CD4-positive, alpha-beta T cell treated with Interleukin-21 for 1 hour (primary cell): ENCODE measurements at regions not wholly inside any gene's neighbourhood (a gene's known extent, or its start where the extent isn't known, plus 50 kb on each side); places are given as distances from the start of the nearest gene placed in this dataset.
"Not testable (repeated sequence)": the region's sequence is repeated elsewhere in the genome, so short reads cannot be mapped to it uniquely, and the experiment has no call there.

Experiments
- DNase-seq: peaks from one replicate; pipeline ENCODE4 v3.0.0-alpha.2; 2020

DNA sequence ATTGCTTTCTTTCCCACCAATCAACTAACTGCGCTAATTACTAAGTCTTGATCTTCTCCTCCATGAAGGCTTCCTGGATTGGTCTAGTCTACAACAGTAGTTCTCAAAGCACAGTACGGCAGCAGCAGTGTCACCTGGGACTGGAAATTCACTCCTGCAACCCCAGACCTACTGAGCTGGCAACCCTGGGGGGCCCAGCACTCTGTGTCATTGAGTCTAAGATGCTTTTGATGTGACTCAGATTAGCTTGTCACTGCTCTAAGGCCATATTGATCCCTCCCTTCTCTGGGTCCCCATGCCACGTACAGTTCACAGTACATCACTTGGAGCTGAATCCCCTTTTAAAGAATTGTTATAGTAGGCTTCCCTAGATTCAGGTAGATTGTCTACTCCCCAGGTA, 65.7 kb upstream of the KMT2C start:
- DNase-seq, result no peak

DNA sequence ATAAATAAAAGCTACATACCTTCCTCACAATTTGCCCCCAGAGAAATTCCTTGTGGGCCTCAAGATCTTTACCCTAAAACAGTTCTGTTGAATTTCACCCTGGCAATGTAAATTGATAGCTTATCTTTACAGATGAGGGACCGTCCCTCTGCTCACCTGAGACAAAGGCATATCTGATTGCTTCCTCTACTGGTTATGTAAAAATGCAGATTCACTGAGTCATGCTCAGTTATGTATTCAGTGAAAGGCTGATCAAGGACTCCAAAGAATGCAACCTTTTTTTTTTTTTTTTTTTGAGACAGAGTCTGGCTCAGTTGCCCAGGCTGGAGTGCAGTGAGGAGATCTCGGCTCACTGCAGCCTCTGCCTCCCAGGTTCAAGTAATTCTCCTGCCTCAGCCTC, 64.2 kb upstream of the KMT2C start:
- DNase-seq, result not testable (repeated sequence)

DNA sequence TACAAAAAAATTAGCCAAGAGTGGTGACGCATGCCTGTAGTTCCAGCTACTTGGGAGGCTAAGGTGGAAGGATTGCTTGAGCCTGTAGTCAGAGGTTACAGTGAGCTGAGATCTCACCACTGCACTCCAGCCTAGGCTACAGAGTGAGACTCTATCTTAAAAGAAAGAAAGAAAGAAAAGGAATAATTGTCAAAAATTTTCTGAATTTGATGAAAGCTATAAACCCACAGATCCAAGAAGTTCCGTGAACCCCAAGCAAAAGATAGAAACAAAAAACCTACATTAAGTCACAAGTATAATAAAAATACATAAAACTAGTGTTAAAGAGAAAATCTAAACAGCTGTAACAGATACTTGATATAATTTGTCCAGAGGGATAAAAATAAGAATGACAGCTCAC, 60.1 kb upstream of the KMT2C start:
- no peak for DNase-seq

DNA sequence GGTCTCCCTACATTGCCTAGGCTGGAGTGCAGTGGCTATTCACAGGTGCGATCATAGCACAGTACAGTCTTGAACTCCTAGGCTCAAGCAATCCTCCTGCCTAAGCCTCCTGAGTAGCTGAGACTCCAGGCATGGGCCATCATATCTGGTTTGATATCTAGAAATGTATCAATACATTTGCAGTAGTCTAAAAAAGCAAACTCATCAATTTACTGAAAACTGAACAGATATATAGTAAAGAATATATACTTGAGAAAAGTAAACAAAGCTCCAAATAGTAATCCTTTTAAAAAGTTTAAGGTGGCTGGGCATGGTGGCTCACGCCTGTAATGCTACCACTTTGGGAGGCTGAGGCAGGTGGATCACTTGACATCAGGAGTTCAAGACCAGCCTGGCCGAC, 57.1 kb upstream of the KMT2C start:
- DNase-seq, result no peak

DNA sequence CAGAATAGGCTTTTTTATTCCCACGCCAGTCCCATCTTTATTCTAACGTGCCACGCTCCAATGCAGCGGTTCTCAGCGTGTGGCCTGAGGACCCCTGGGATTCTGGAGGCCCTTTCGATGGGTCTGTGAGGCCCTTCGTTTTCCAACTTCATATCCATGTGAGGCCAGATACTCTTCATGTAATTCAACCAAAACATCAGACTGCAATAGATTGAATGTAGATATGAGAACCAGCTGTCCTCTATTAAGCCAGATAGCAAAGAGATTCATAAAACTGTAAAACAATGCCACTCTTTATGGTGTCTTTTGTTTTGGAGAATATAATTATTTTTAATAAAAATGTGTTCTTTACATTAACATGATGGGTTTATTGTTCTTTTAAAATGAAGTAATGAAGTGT, 53.2 kb upstream of the KMT2C start:
- no peak for DNase-seq

DNA sequence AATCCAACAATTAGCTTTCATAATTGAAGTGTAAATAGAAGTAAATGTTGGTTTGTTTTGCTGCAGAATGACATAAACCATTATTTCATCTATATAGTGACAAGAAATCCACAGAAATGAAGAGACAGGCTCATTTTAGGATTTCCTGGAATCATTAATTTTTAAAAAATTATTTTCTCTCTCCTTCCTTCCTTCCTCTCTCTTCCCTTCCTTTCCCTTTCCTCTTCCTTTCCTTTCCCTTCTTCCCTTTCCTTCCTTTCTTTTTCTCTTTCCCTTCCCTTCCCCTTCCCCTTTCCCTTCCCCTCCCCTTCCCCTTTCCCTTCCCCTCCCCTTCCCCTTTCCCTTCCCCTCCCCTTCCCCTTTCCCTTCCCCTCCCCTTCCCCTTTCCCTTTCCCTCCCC, 51.2 kb upstream of the KMT2C start:
- DNase-seq, result no peak

DNA sequence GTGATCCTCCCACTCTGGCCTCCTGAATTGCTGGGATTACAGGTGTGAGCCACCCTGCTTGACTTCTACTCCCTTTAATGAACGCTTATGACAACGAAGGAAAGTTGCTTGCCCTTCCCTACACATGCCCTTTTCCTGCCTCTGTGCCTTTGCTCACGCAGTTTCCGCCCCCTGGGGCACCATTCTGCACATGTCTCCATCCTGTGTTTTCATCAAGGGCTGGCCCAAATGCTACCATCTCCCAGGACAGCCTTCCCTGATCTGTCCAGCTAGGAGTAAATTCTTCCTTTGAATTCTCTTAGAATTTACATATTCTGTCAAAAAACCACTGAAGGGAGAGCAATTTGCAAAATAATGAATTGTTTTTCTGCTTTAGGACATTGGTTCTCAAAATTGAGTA, 50.0 kb upstream of the KMT2C start:
- DNase-seq, result no peak
